Neural cell (in vitro differentiated cells): ENCODE measurements at regions not wholly inside any gene's neighbourhood (a gene's known extent, or its start where the extent isn't known, plus 50 kb on each side); places are given as distances from the start of the nearest gene placed in this dataset.

Source experiments
- H2AFZ ChIP-seq: fragments of 200-600, 300-800 bp; sonication (generic), shearing (Covaris generic); 2 replicates; pipeline ENCODE4 v1.6.0; 2014; ENCODE audit warnings: low read depth, mild to moderate bottlenecking, antibody characterized with exemption, low read length, moderate library complexity
- H3F3A ChIP-seq: fragments of 200-600 bp; shearing (Covaris generic); 2 replicates; pipeline ENCODE4 v1.6.1; 2016; ENCODE audit warnings: mild to moderate bottlenecking, moderate library complexity, mixed read lengths, antibody characterized with exemption, low read length; ENCODE audit not compliant: insufficient read depth, poor library complexity, severe bottlenecking
- H3K27ac ChIP-seq: fragments of 200-600, 300-800 bp; sonication (generic), shearing (Covaris generic); 2 replicates; pipeline ENCODE4 v1.5.1; 2014; ENCODE audit warnings: mild to moderate bottlenecking, low read length, moderate library complexity
- H3K27me3 ChIP-seq: fragments of 300-800, 200-600 bp; sonication (generic), shearing (Covaris generic); 2 replicates; pipeline ENCODE4 v1.6.0; 2014; ENCODE audit warnings: mild to moderate bottlenecking, low read depth, low read length, moderate library complexity; ENCODE audit not compliant: insufficient read depth
- H3K36me3 ChIP-seq: fragments of 300-800, 200-600 bp; sonication (generic), shearing (Covaris generic); 2 replicates; pipeline ENCODE4 v1.5.1; 2014; ENCODE audit warnings: mild to moderate bottlenecking, antibody characterized with exemption, low read length, moderate library complexity; ENCODE audit not compliant: insufficient read depth
- H3K4me2 ChIP-seq: fragments of 300-800, 200-600 bp; sonication (generic), shearing (Covaris generic); 2 replicates; pipeline ENCODE4 v1.6.0; 2014; ENCODE audit warnings: mild to moderate bottlenecking, low read length
- H3K4me3 ChIP-seq: fragments of 300-800, 200-600 bp; sonication (generic), shearing (Covaris generic); 2 replicates; pipeline ENCODE4 v1.5.1; 2014; ENCODE audit warnings: mild to moderate bottlenecking, low read length, moderate library complexity
- H3K79me2 ChIP-seq: fragments of 200-600 bp; shearing (Covaris generic); replicated peaks from 2 replicates; pipeline ENCODE4 v1.6.0; 2014; ENCODE audit warnings: mild to moderate bottlenecking, low read length, moderate library complexity; ENCODE audit not compliant: insufficient read depth
- H3K9ac ChIP-seq: fragments of 300-800, 200-600 bp; sonication (generic), shearing (Covaris generic); 2 replicates; pipeline ENCODE4 v1.6.1; 2016; ENCODE audit warnings: mild to moderate bottlenecking, low read length, mixed read lengths
- H3K9me2 ChIP-seq: fragments of 200-600 bp; shearing (Covaris generic); 2 replicates; pipeline ENCODE4 v1.6.1; 2016; ENCODE audit warnings: mild to moderate bottlenecking, low read length, mixed read lengths; ENCODE audit not compliant: insufficient read depth
- H3K9me3 ChIP-seq: fragments of 200-600, 300-800 bp; sonication (generic), shearing (Covaris generic); 2 replicates; pipeline ENCODE4 v1.6.1; 2016; ENCODE audit warnings: mild to moderate bottlenecking, mixed run types, low read length, moderate library complexity, mixed read lengths
- H4K20me1 ChIP-seq: fragments of 200-600 bp; shearing (Covaris generic); 2 replicates; pipeline ENCODE4 v1.6.1; 2016; ENCODE audit warnings: mild to moderate bottlenecking, mixed run types; ENCODE audit not compliant: insufficient read depth
- CTCF ChIP-seq: fragments of 450-650 bp; IDR thresholded peaks from 2 replicates; pipeline ENCODE4 v1.5.1; 2014; ENCODE audit warnings: antibody characterized with exemption, mild to moderate bottlenecking, moderate library complexity; ENCODE audit not compliant: poor library complexity, severe bottlenecking
- EP300 ChIP-seq: fragments of 450-650 bp; conservative IDR thresholded peaks from 2 replicates; pipeline ENCODE4 v1.6.1; 2014; ENCODE audit warnings: antibody characterized with exemption, mild to moderate bottlenecking, moderate library complexity; ENCODE audit not compliant: poor library complexity, severe bottlenecking
- EZH2 ChIP-seq: fragments of 200-600, 300-800 bp; shearing (Covaris generic), sonication (generic); IDR thresholded peaks from 2 replicates; pipeline ENCODE4 v1.6.1; 2014; ENCODE audit warnings: antibody characterized with exemption, low read length, borderline replicate concordance, mild to moderate bottlenecking; ENCODE audit not compliant: insufficient read depth, poor library complexity, severe bottlenecking
- MXI1 ChIP-seq: fragments of 450-650 bp; conservative IDR thresholded peaks from 2 replicates; pipeline ENCODE4 v1.6.1; 2014; ENCODE audit warnings: antibody characterized with exemption, mild to moderate bottlenecking; ENCODE audit not compliant: poor library complexity, severe bottlenecking
- POLR2AphosphoS5 ChIP-seq: IDR thresholded peaks from 2 replicates; pipeline ENCODE4 v1.6.1; 2012
- RAD21 ChIP-seq: fragments of 450-650 bp; conservative IDR thresholded peaks from 2 replicates; pipeline ENCODE4 v1.6.1; 2014; ENCODE audit warnings: antibody characterized with exemption, mild to moderate bottlenecking, moderate library complexity
- REST ChIP-seq: IDR thresholded peaks from 2 replicates; pipeline ENCODE4 v1.6.1; 2012; ENCODE audit warnings: borderline replicate concordance
- SMC3 ChIP-seq: fragments of 450-650 bp; conservative IDR thresholded peaks from 2 replicates; pipeline ENCODE4 v1.6.1; 2014; ENCODE audit warnings: antibody characterized with exemption, mild to moderate bottlenecking, moderate library complexity; ENCODE audit not compliant: poor library complexity
- TAF1 ChIP-seq: IDR thresholded peaks from 2 replicates; pipeline ENCODE4 v1.6.1; 2012; ENCODE audit warnings: low read depth

GRCh38 chr4:18401868-18402267 lies 380.3 kb upstream of the LCORL start:
- no peak overlapping the region for H2AFZ ChIP-seq
- H3K9ac ChIP-seq, result no peak overlapping the region
- H3K4me2 ChIP-seq, result no peak overlapping the region
- no peaks in the 10 kb centered on the region for H3K9me2 ChIP-seq
- no peak overlapping the region for H3K27ac ChIP-seq
- peaks cover 5% of the 10 kb centered on the region for H3F3A ChIP-seq
- H3K36me3 ChIP-seq, result no peaks in the 10 kb centered on the region
- TF ChIP-seq CTCF, result no peak
- TF ChIP-seq SMC3, result no peak
- TF ChIP-seq MXI1, result no peak
- TF ChIP-seq EP300, result no peak
- no peak for TF ChIP-seq TAF1
- no peak for TF ChIP-seq EZH2
- H4K20me1 ChIP-seq, result no peaks in the 10 kb centered on the region
- no peaks in the 10 kb centered on the region for H3K9me3 ChIP-seq
- no peaks in the 10 kb centered on the region for H3K79me2 ChIP-seq
- H3K27me3 ChIP-seq, result no peaks in the 10 kb centered on the region
- H3K4me3 ChIP-seq, result no peak overlapping the region

- Histone ChIP-seq H3K9ac (no peak overlapping the region), H3K9me2 (no peaks in the 10 kb centered on the region), H3K4me2 (no peak overlapping the region), H3F3A (peaks cover 5% of the 10 kb centered on the region), H3K9me3 (no peaks in the 10 kb centered on the region), H3K79me2 (no peaks in the 10 kb centered on the region), H3K4me3 (no peak overlapping the region), H2AFZ (no peak overlapping the region), H4K20me1 (no peaks in the 10 kb centered on the region), H3K36me3 (no peaks in the 10 kb centered on the region), H3K27me3 (no peaks in the 10 kb centered on the region), H3K27ac (no peak overlapping the region)
- TF ChIP-seq REST, result no peak
- no peak for TF ChIP-seq CTCF
- TF ChIP-seq TAF1, result no peak
- TF ChIP-seq POLR2AphosphoS5, result no peak
- no peak for TF ChIP-seq SMC3
- TF ChIP-seq MXI1, result no peak
- TF ChIP-seq EZH2, result no peak
- no peak for TF ChIP-seq EP300
- TF ChIP-seq RAD21, result no peak
These were observed 379.9 kb upstream of the LCORL start for GRCh38 chr4:18401425-18401824.
